H1 (cell line): ENCODE measurements at regions not wholly inside any gene's neighbourhood (a gene's known extent, or its start where the extent isn't known, plus 50 kb on each side); places are given as distances from the start of the nearest gene placed in this dataset.

Source experiments
- ASH2L ChIP-seq: fragments of 200-600, 300-600 bp; sonication (generic); IDR thresholded peaks from one replicate; pipeline ENCODE4 v1.7.1; 2017; ENCODE audit warnings: low read length
- BRCA1 ChIP-seq: IDR thresholded peaks from 2 replicates; pipeline ENCODE4 v1.6.1; 2012; ENCODE audit warnings: low read depth, low read length, improper control_type of control experiment
- CEBPB ChIP-seq: IDR thresholded peaks from 2 replicates; pipeline ENCODE4 v1.6.1; 2012; ENCODE audit warnings: low read depth, low read length
- EP300 ChIP-seq, 2 experiments: IDR thresholded peaks; 1 replicate in 1 of 2; 2 replicates in 1 of 2; pipeline ENCODE4 v1.6.1; 2011 to 2012; ENCODE audit warnings: low read depth in 2 of 2, low read length in 2 of 2, mild to moderate bottlenecking in 2 of 2, borderline replicate concordance in 1 of 2, inconsistent platforms in 1 of 2, moderate library complexity in 1 of 2
- JUN ChIP-seq: IDR thresholded peaks from 2 replicates; pipeline ENCODE4 v1.6.1; 2011; ENCODE audit warnings: low read depth, mild to moderate bottlenecking, improper control_type of control experiment, low read length
- RBBP5 ChIP-seq: IDR thresholded peaks from 2 replicates; pipeline ENCODE4 v1.7.1; 2012; ENCODE audit warnings: low read depth, mild to moderate bottlenecking, inconsistent platforms, low read length, moderate library complexity, borderline replicate concordance
- SP4 ChIP-seq: IDR thresholded peaks from 2 replicates; pipeline ENCODE4 v1.6.1; 2012; ENCODE audit warnings: low read length, inconsistent platforms
- TAF1 ChIP-seq: IDR thresholded peaks from 2 replicates; pipeline ENCODE4 v1.6.1; 2011; ENCODE audit warnings: mild to moderate bottlenecking, low read depth, low read length
- TEAD4 ChIP-seq: IDR thresholded peaks from 2 replicates; pipeline ENCODE4 v1.6.1; 2012; ENCODE audit warnings: low read depth, low read length, inconsistent platforms, mixed read lengths

- TF ChIP-seq BRCA1 (no peak), RBBP5 (no peak), CEBPB (no peak), JUN (no peak), TAF1 (no peak), SP4 (no peak), EP300 (IDR thresholded peaks at IDR 0.05; ENCODE audit: borderline replicate concordance in 1 of 2, low read depth in 2 of 2, low read length in 2 of 2) (no peak), TEAD4 (no peak), ASH2L (no peak)
- TF ChIP-seq, all 59 proteins: peak for 0
Observed at GRCh38 chr12:90086281-90086680, 377.6 kb upstream of the ATP2B1 start (continued).
